CD4-positive, alpha-beta T cell treated with Interleukin-12 subunit alpha and Interleukin-12 subunit beta, for 1 hour (primary cell): ENCODE measurements at regions not wholly inside any gene's neighbourhood (a gene's known extent, or its start where the extent isn't known, plus 50 kb on each side); places are given as distances from the start of the nearest gene placed in this dataset.

Experiments used
- DNase-seq: peaks from one replicate; pipeline ENCODE4 v3.0.0-alpha.2; 2020

DNA sequence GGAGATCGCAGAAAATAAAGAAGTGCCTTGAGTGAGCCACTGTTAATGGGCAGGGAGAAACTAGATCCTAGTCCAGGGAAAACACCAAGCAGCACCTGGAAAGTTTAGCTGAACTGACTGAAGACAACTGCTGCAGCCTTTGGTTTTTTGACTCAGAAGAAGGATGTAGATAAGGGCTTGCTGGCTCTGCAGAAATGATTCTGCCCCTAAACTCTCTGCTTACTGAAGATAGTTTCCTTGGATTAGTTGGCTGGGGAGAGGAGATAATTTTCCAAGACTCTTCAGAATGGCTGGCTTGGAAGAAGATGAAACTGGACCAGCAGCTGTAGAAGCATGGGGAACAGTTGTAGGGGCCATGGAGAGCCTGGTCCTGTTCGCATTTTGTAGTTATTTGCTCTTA, 471.8 kb downstream of the KDM4C start:
- no peak for DNase-seq

DNA sequence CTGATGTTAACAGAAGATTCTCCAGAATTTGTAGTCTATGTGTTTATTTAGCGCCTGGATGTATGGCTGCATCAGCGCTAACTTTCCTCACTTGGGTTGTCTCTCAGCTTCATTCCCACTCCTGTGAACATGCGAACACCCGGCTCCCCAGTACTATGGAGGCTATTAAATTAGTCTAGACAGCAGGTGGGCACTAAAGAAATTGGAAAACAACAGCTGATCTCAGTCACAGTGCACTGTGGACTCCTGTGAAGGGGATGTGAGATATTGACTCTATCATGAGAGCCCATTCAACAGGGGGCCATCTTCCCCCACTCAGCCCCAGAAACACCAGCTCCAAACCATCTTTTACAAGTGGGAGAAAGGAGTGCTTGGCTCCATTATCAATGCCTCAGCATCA, 471.0 kb downstream of the KDM4C start:
- DNase-seq, result no peak

- DNase-seq, result no peak
Measured at GRCh38 chr9:7227951-7228350, 470.2 kb downstream of the KDM4C start.

DNA sequence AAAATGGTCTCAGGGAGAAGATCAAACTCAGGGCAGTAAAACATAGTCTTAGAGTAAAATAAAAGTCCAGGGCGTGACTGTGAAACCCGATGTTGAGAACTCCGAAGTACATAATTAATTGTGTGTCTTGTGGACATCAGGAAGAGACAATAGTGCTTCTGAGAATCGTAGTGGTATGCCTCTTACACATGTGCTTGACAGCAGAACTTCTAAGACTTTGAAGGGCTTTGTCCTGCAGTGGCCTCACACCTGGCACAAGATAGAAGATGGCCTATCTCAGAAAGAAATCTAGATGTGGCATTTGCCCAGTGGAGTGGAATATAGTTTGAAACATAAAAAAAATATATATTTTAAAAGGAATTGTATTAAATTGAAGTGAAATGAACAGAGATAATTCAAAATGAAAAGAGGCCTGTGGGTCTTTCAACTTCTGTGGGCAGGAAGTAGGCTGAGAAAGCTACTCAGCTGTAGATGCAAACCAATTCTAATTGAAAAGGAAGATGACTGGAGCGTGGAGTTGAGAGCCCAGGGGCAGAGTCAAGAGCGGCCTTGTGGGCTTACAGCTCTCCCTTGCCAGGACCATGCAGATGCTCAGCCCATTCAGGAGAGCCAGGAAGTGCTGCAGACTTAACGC, 468.4 kb downstream of the KDM4C start:
- DNase-seq, result no peak
